ENCODE measurements at regions not wholly inside any gene's neighbourhood (a gene's known extent, or its start where the extent isn't known, plus 50 kb on each side); places are given as distances from the start of the nearest gene placed in this dataset.
A peak's percentile ranks its signal among the peaks of the same experiment; 100 is the strongest.

DNA sequence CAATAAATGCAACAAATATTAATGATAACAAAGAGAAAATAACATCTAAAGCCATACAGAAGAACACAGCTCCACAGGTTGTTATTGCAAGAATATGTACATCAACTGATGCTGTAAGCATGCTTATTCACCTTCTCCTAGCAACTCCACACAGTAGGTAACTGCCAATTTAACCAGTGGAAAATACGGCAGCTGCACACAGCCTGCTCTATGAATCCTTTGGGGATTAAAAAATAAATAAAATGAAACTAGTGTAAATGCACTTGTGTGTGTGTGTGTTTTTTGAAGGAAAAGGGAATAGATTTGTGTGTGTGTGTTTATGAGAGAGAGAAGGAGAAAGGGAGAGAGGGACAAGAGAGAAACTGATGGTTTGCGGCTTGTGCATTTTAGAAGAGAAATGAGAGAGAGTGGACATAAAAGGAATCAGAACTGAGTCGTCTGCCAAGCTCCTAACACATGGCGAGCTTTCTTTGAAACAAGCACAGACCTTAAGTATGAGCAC is 96.2 kb upstream of the PDE1A start:
- Histone ChIP-seq H3K4me3 (ENCODE audit: low read length in 2 of 2) (peak overlapping the region in 1 of 2 donors; percentile 44), H2BK120ac (ENCODE audit: low read depth, low read length) (no peak overlapping the region), H3K36me3 (replicated peaks in 1 of 2; ENCODE audit: control insufficient read depth in 2 of 2, insufficient read depth in 2 of 2, low read length in 2 of 2) (peaks cover 0 to 1% of the 10 kb centered on the region in 2 donors), H3K27me3 (ENCODE audit: control insufficient read depth in 3 of 3, insufficient read depth in 3 of 3, low read depth in 1 of 3, low read length in 3 of 3) (no peaks in the 10 kb centered on the region), H2BK12ac (ENCODE audit: low read length) (no peak overlapping the region), H2AK5ac (ENCODE audit: low read depth, low read length) (no peak overlapping the region), H3K18ac (ENCODE audit: low read length) (no peak overlapping the region), H3K4ac (ENCODE audit: low read length) (no peak overlapping the region), H3K9ac (ENCODE audit: low read depth, low read length, poor library complexity) (no peak overlapping the region), H2BK15ac (ENCODE audit: low read length) (no peak overlapping the region), H2AFZ (ENCODE audit: low read length) (peak overlapping the region; percentile 65), H3K14ac (ENCODE audit: low read length) (no peak overlapping the region), H4K91ac (ENCODE audit: low read depth, low read length, poor library complexity) (no peak overlapping the region), H3K4me2 (ENCODE audit: insufficient read depth, low read length, poor library complexity, severe bottlenecking) (no peak overlapping the region), H3K23ac (ENCODE audit: low read depth, low read length, poor library complexity) (no peak overlapping the region), H2BK5ac (ENCODE audit: low read length) (no peak overlapping the region), H3K27ac (replicated peaks; ENCODE audit: low read length) (no peak overlapping the region), H4K8ac (ENCODE audit: low read depth, low read length) (no peak overlapping the region), H3K79me1 (ENCODE audit: low read depth, low read length) (no peaks in the 10 kb centered on the region), H3K4me1 (ENCODE audit: control insufficient read depth in 2 of 2, insufficient read depth in 1 of 2, low read depth in 1 of 2, low read length in 2 of 2) (peaks cover 3 to 6% of the 10 kb centered on the region in 2 donors), H3K9me3 (replicated peaks in 1 of 2; ENCODE audit: control insufficient read depth in 2 of 2, insufficient read depth in 1 of 2, low read depth in 1 of 2, low read length in 2 of 2) (peaks cover 0 to 6% of the 10 kb centered on the region in 2 donors)
- DNase-seq (ENCODE audit: low spot score) = no peak
- WGBS, 2 donors (ENCODE audit: extremely low coverage in 2 of 2, insufficient read length in 2 of 2, insufficient replicate concordance in 1 of 2) = no CpG with 5 or more reads among the region's 4 CpGs

GRCh38 chr2:182530636-182531035 is 103.8 kb upstream of the PDE1A start:
- no peak overlapping the region for H3K18ac ChIP-seq (ENCODE audit: low read length)
- H2BK5ac ChIP-seq (ENCODE audit: low read length) = no peak overlapping the region
- peaks cover 0 to 18% of the 10 kb centered on the region in 2 donors for H3K9me3 ChIP-seq (replicated peaks in 1 of 2; ENCODE audit: control insufficient read depth in 2 of 2, insufficient read depth in 1 of 2, low read depth in 1 of 2, low read length in 2 of 2)
- no peaks in the 10 kb centered on the region for H3K79me1 ChIP-seq (ENCODE audit: low read depth, low read length)
- no peak overlapping the region for H2AFZ ChIP-seq (ENCODE audit: low read length)
- H3K4ac ChIP-seq (ENCODE audit: low read length) = no peak overlapping the region
- no peaks in the 10 kb centered on the region for H3K27me3 ChIP-seq (ENCODE audit: control insufficient read depth in 3 of 3, insufficient read depth in 3 of 3, low read depth in 1 of 3, low read length in 3 of 3)
- H3K4me3 ChIP-seq (ENCODE audit: low read length in 2 of 2) = no peak overlapping the region
- H2AK5ac ChIP-seq (ENCODE audit: low read depth, low read length) = no peak overlapping the region
- H3K4me2 ChIP-seq (ENCODE audit: insufficient read depth, low read length, poor library complexity, severe bottlenecking) = no peak overlapping the region
- no peak overlapping the region for H3K9ac ChIP-seq (ENCODE audit: low read depth, low read length, poor library complexity)
- H4K8ac ChIP-seq (ENCODE audit: low read depth, low read length) = no peak overlapping the region
- H3K36me3 ChIP-seq (replicated peaks in 1 of 2; ENCODE audit: control insufficient read depth in 2 of 2, insufficient read depth in 2 of 2, low read length in 2 of 2) = no peaks in the 10 kb centered on the region
- H3K27ac ChIP-seq (replicated peaks; ENCODE audit: low read length) = no peak overlapping the region
- H4K91ac ChIP-seq (ENCODE audit: low read depth, low read length, poor library complexity) = no peak overlapping the region
- DNase-seq (ENCODE audit: low spot score) = no peak
- no peak overlapping the region for H3K14ac ChIP-seq (ENCODE audit: low read length)
- H2BK120ac ChIP-seq (ENCODE audit: low read depth, low read length) = no peak overlapping the region
- no peaks in the 10 kb centered on the region for H3K4me1 ChIP-seq (ENCODE audit: control insufficient read depth in 2 of 2, insufficient read depth in 1 of 2, low read depth in 1 of 2, low read length in 2 of 2)
- H2BK15ac ChIP-seq (ENCODE audit: low read length) = no peak overlapping the region
- no peak overlapping the region for H3K23ac ChIP-seq (ENCODE audit: low read depth, low read length, poor library complexity)
- H2BK12ac ChIP-seq (ENCODE audit: low read length) = no peak overlapping the region

GRCh38 chr2:182540252-182540651 is 113.4 kb upstream of the PDE1A start:
- H3K4me3 ChIP-seq (ENCODE audit: low read length in 2 of 2) = no peak overlapping the region
- no peaks in the 10 kb centered on the region for H3K4me1 ChIP-seq (ENCODE audit: control insufficient read depth in 2 of 2, insufficient read depth in 1 of 2, low read depth in 1 of 2, low read length in 2 of 2)
- no peak overlapping the region for H3K4ac ChIP-seq (ENCODE audit: low read length)
- H3K27ac ChIP-seq (replicated peaks; ENCODE audit: low read length) = no peak overlapping the region
- H2BK5ac ChIP-seq (ENCODE audit: low read length) = no peak overlapping the region
- H4K91ac ChIP-seq (ENCODE audit: low read depth, low read length, poor library complexity) = no peak overlapping the region
- H2BK12ac ChIP-seq (ENCODE audit: low read length) = no peak overlapping the region
- no peak overlapping the region for H3K23ac ChIP-seq (ENCODE audit: low read depth, low read length, poor library complexity)
- no peak overlapping the region for H3K4me2 ChIP-seq (ENCODE audit: insufficient read depth, low read length, poor library complexity, severe bottlenecking)
- no peak overlapping the region for H3K18ac ChIP-seq (ENCODE audit: low read length)
- H4K8ac ChIP-seq (ENCODE audit: low read depth, low read length) = no peak overlapping the region
- H3K36me3 ChIP-seq (replicated peaks in 1 of 2; ENCODE audit: control insufficient read depth in 2 of 2, insufficient read depth in 2 of 2, low read length in 2 of 2) = no peaks in the 10 kb centered on the region
- no peak overlapping the region for H3K9ac ChIP-seq (ENCODE audit: low read depth, low read length, poor library complexity)
- no peak overlapping the region for H2BK120ac ChIP-seq (ENCODE audit: low read depth, low read length)
- no CpG with 5 or more reads among the region's 1 CpG for WGBS, 2 donors (ENCODE audit: extremely low coverage in 2 of 2, insufficient read length in 2 of 2, insufficient replicate concordance in 1 of 2)
- H2BK15ac ChIP-seq (ENCODE audit: low read length) = no peak overlapping the region
- H3K9me3 ChIP-seq (replicated peaks in 1 of 2; ENCODE audit: control insufficient read depth in 2 of 2, insufficient read depth in 1 of 2, low read depth in 1 of 2, low read length in 2 of 2) = no peaks in the 10 kb centered on the region
- no peak overlapping the region for H3K14ac ChIP-seq (ENCODE audit: low read length)
- no peak overlapping the region for H2AK5ac ChIP-seq (ENCODE audit: low read depth, low read length)
- H2AFZ ChIP-seq (ENCODE audit: low read length) = no peak overlapping the region
- H3K79me1 ChIP-seq (ENCODE audit: low read depth, low read length) = no peaks in the 10 kb centered on the region
- H3K27me3 ChIP-seq (ENCODE audit: control insufficient read depth in 3 of 3, insufficient read depth in 3 of 3, low read depth in 1 of 3, low read length in 3 of 3) = no peaks in the 10 kb centered on the region
- DNase-seq (ENCODE audit: low spot score) = no peak

- H3K14ac ChIP-seq (ENCODE audit: low read length) = no peak overlapping the region
- no peak overlapping the region for H3K4ac ChIP-seq (ENCODE audit: low read length)
- no peak for DNase-seq (ENCODE audit: low spot score)
- no peak overlapping the region for H2BK5ac ChIP-seq (ENCODE audit: low read length)
- no peaks in the 10 kb centered on the region for H3K27me3 ChIP-seq (ENCODE audit: control insufficient read depth in 3 of 3, insufficient read depth in 3 of 3, low read depth in 1 of 3, low read length in 3 of 3)
- H3K9ac ChIP-seq (ENCODE audit: low read depth, low read length, poor library complexity) = no peak overlapping the region
- H2AFZ ChIP-seq (ENCODE audit: low read length) = no peak overlapping the region
- no peak overlapping the region for H4K91ac ChIP-seq (ENCODE audit: low read depth, low read length, poor library complexity)
- H2BK12ac ChIP-seq (ENCODE audit: low read length) = no peak overlapping the region
- no peaks in the 10 kb centered on the region for H3K36me3 ChIP-seq (replicated peaks in 1 of 2; ENCODE audit: control insufficient read depth in 2 of 2, insufficient read depth in 2 of 2, low read length in 2 of 2)
- H3K27ac ChIP-seq (replicated peaks; ENCODE audit: low read length) = no peak overlapping the region
- H3K18ac ChIP-seq (ENCODE audit: low read length) = no peak overlapping the region
- no peaks in the 10 kb centered on the region for H3K9me3 ChIP-seq (replicated peaks in 1 of 2; ENCODE audit: control insufficient read depth in 2 of 2, insufficient read depth in 1 of 2, low read depth in 1 of 2, low read length in 2 of 2)
- H3K4me1 ChIP-seq (ENCODE audit: control insufficient read depth in 2 of 2, insufficient read depth in 1 of 2, low read depth in 1 of 2, low read length in 2 of 2) = peaks cover 0 to 2% of the 10 kb centered on the region in 2 donors
- H2AK5ac ChIP-seq (ENCODE audit: low read depth, low read length) = no peak overlapping the region
- H2BK15ac ChIP-seq (ENCODE audit: low read length) = no peak overlapping the region
- H3K4me3 ChIP-seq (ENCODE audit: low read length in 2 of 2) = no peak overlapping the region
- no peak overlapping the region for H3K23ac ChIP-seq (ENCODE audit: low read depth, low read length, poor library complexity)
- H4K8ac ChIP-seq (ENCODE audit: low read depth, low read length) = no peak overlapping the region
- H3K79me1 ChIP-seq (ENCODE audit: low read depth, low read length) = no peaks in the 10 kb centered on the region
- H2BK120ac ChIP-seq (ENCODE audit: low read depth, low read length) = no peak overlapping the region
- H3K4me2 ChIP-seq (ENCODE audit: insufficient read depth, low read length, poor library complexity, severe bottlenecking) = no peak overlapping the region
Observed at GRCh38 chr2:182541268-182541667, 114.4 kb upstream of the PDE1A start.

All from neuronal stem cell (in vitro differentiated cells).